H9 (cell line): ENCODE measurements at regions not wholly inside any gene's neighbourhood (a gene's known extent, or its start where the extent isn't known, plus 50 kb on each side); places are given as distances from the start of the nearest gene placed in this dataset.

Experiments
- DNase-seq: peaks from one replicate; pipeline ENCODE4 v3.0.0-alpha.2; 2017
- H2AFZ ChIP-seq: one replicate; pipeline ENCODE4 v1.6.1; 2013; ENCODE audit warnings: mild to moderate bottlenecking, low read length, control low read depth, moderate library complexity
- H2AK5ac ChIP-seq: 2 replicates; pipeline ENCODE4 v1.6.1; 2013; ENCODE audit warnings: low read length, control low read depth, mixed read lengths; ENCODE audit not compliant: insufficient read length
- H2BK120ac ChIP-seq: one replicate; pipeline ENCODE4 v1.6.1; 2013; ENCODE audit warnings: low read depth, mild to moderate bottlenecking, low read length, control low read depth, inconsistent platforms; ENCODE audit not compliant: poor library complexity, severe bottlenecking
- H2BK12ac ChIP-seq: 2 replicates; pipeline ENCODE4 v1.6.1; 2013; ENCODE audit warnings: low read length, control low read depth, mixed read lengths, low read depth; ENCODE audit not compliant: insufficient read length
- H2BK15ac ChIP-seq: 2 replicates; pipeline ENCODE4 v1.6.1; 2013; ENCODE audit warnings: low read depth, low read length, control low read depth
- H2BK20ac ChIP-seq: one replicate; pipeline ENCODE4 v1.6.1; 2013; ENCODE audit warnings: low read depth, mild to moderate bottlenecking, low read length, control low read depth, inconsistent platforms; ENCODE audit not compliant: poor library complexity, severe bottlenecking
- H2BK5ac ChIP-seq: 2 replicates; pipeline ENCODE4 v1.6.1; 2013; ENCODE audit warnings: low read length, control low read depth, mixed read lengths; ENCODE audit not compliant: insufficient read length
- H3K14ac ChIP-seq: 2 replicates; pipeline ENCODE4 v1.6.1; 2013; ENCODE audit warnings: low read length, control low read depth; ENCODE audit not compliant: insufficient read depth
- H3K18ac ChIP-seq: 2 replicates; pipeline ENCODE4 v1.6.1; 2013; ENCODE audit warnings: low read depth, mild to moderate bottlenecking, mixed read lengths, low read length, control low read depth; ENCODE audit not compliant: insufficient read length
- H3K23ac ChIP-seq: 2 replicates; pipeline ENCODE4 v1.6.1; 2013; ENCODE audit warnings: low read length, control low read depth, mixed read lengths, low read depth; ENCODE audit not compliant: insufficient read length
- H3K23me2 ChIP-seq: 2 replicates; pipeline ENCODE4 v1.6.1; 2013; ENCODE audit warnings: low read depth, mild to moderate bottlenecking, mixed read lengths, low read length, control low read depth; ENCODE audit not compliant: insufficient read length, poor library complexity, severe bottlenecking
- H3K27ac ChIP-seq: 2 replicates; pipeline ENCODE4 v1.5.1; 2013; ENCODE audit warnings: low read length, control low read depth, mixed read lengths, low read depth; ENCODE audit not compliant: insufficient read length
- H3K27me3 ChIP-seq: 2 replicates; pipeline ENCODE4 v1.6.1; 2013; ENCODE audit warnings: low read length, control low read depth, inconsistent platforms; ENCODE audit not compliant: insufficient read depth
- H3K4ac ChIP-seq: 2 replicates; pipeline ENCODE4 v1.6.1; 2013; ENCODE audit warnings: low read depth, mild to moderate bottlenecking, control low read depth, inconsistent platforms, low read length, moderate library complexity
- H3K4me1 ChIP-seq: 2 replicates; pipeline ENCODE4 v1.6.1; 2013; ENCODE audit warnings: low read length, control low read depth, inconsistent platforms; ENCODE audit not compliant: insufficient read depth
- H3K4me2 ChIP-seq: 2 replicates; pipeline ENCODE4 v1.6.1; 2013; ENCODE audit warnings: low read length, control low read depth, mixed read lengths; ENCODE audit not compliant: insufficient read length, insufficient read depth
- H3K56ac ChIP-seq: 2 replicates; pipeline ENCODE4 v1.6.1; 2013; ENCODE audit warnings: low read depth, mild to moderate bottlenecking, mixed read lengths, low read length, control low read depth; ENCODE audit not compliant: insufficient read length
- H3K79me1 ChIP-seq: 2 replicates; pipeline ENCODE4 v1.6.1; 2013; ENCODE audit warnings: low read depth, mild to moderate bottlenecking, moderate library complexity, low read length, control low read depth, inconsistent platforms; ENCODE audit not compliant: insufficient read depth, poor library complexity, severe bottlenecking
- H3K79me2 ChIP-seq: 2 replicates; pipeline ENCODE4 v1.6.1; 2013; ENCODE audit warnings: low read length, control low read depth, inconsistent platforms; ENCODE audit not compliant: insufficient read depth
- H3K9ac ChIP-seq: 2 replicates; pipeline ENCODE4 v1.6.1; 2013; ENCODE audit warnings: low read length, control low read depth, mixed read lengths; ENCODE audit not compliant: insufficient read length; ENCODE audit errors: extremely low read depth
- H3K9me3 ChIP-seq: one replicate; pipeline ENCODE4 v1.6.1; 2013; ENCODE audit warnings: low read depth, low read length, inconsistent platforms; ENCODE audit not compliant: control insufficient read depth
- H3T11ph ChIP-seq: one replicate; pipeline ENCODE4 v1.6.1; 2013; ENCODE audit warnings: mild to moderate bottlenecking, low read length, control low read depth, inconsistent platforms
- H4K20me1 ChIP-seq: one replicate; pipeline ENCODE4 v1.6.1; 2013; ENCODE audit not compliant: control insufficient read depth, insufficient read length, insufficient read depth
- H4K5ac ChIP-seq: 2 replicates; pipeline ENCODE4 v1.6.1; 2013; ENCODE audit warnings: low read depth, mild to moderate bottlenecking, mixed read lengths, low read length, control low read depth; ENCODE audit not compliant: insufficient read length
- H4K8ac ChIP-seq: replicated peaks from 2 replicates; pipeline ENCODE4 v1.6.1; 2013; ENCODE audit warnings: low read length, control low read depth, mixed read lengths, low read depth; ENCODE audit not compliant: insufficient read length
- H4K91ac ChIP-seq: 2 replicates; pipeline ENCODE4 v1.6.1; 2013; ENCODE audit warnings: low read depth, mild to moderate bottlenecking, moderate library complexity, mixed read lengths, low read length, control low read depth; ENCODE audit not compliant: insufficient read length
- H3K27ac Mint-ChIP-seq, 3 experiments: 2 replicates in 2 of 3; 3 replicates in 1 of 3; pipeline ENCODE4 v1.8.0; 2020 to 2021; ENCODE audit warnings: mixed read lengths in 3 of 3, mild to moderate bottlenecking in 1 of 3, moderate library complexity in 1 of 3
- H3K27me3 Mint-ChIP-seq: 2 replicates; pipeline ENCODE4 v1.8.0; 2021; ENCODE audit warnings: low read depth, mild to moderate bottlenecking, moderate library complexity, mixed read lengths
- H3K36me3 Mint-ChIP-seq, 3 experiments: 2 replicates in 2 of 3; 3 replicates in 1 of 3; pipeline ENCODE4 v1.8.0; 2020 to 2021; ENCODE audit warnings: low read depth in 3 of 3, mixed read lengths in 3 of 3; ENCODE audit not compliant: insufficient read depth in 1 of 3
- H3K4me1 Mint-ChIP-seq, 2 experiments: 2 replicates each; pipeline ENCODE4 v1.8.0; 2020; ENCODE audit warnings: mixed read lengths in 2 of 2
- H3K4me3 Mint-ChIP-seq, 2 experiments: 2 replicates in 1 of 2; 3 replicates in 1 of 2; pipeline ENCODE4 v1.8.0; 2020 to 2021; ENCODE audit warnings: mild to moderate bottlenecking in 2 of 2, mixed read lengths in 2 of 2, moderate library complexity in 1 of 2
- H3K9me3 Mint-ChIP-seq, 2 experiments: 2 replicates in 1 of 2; 3 replicates in 1 of 2; pipeline ENCODE4 v1.8.0; 2020; ENCODE audit warnings: mild to moderate bottlenecking in 2 of 2, mixed read lengths in 2 of 2, moderate library complexity in 1 of 2
- WGBS: extraction: QIAGEN DNeasy Blood & Tissue Kit; methylation state at CpG from one replicate; pipeline ENCODE4 v1.1.7; 2013; ENCODE audit warnings: missing lambda C conversion rate, low lambda C conversion rate, mixed read lengths; ENCODE audit not compliant: insufficient read length; ENCODE audit errors: extremely low coverage; 5-methylcytosine and 5-hydroxymethylcytosine counted together
- TF ChIP-seq, protein P1 (sequence below): fragments of 200-600 bp; sonication (generic); conservative IDR thresholded peaks from 3 replicates; pipeline ENCODE4 v1.8.0; 2021; ENCODE audit warnings: antibody characterized with exemption, mild to moderate bottlenecking

- no CpG with 5 or more reads among the region's 6 CpGs for WGBS
- Histone ChIP-seq H2BK5ac (no peak overlapping the region), H3K14ac (no peak overlapping the region), H2AK5ac (no peak overlapping the region), H3K4me2 (no peak overlapping the region), H2AFZ (no peak overlapping the region), H3K9me3 (no peaks in the 10 kb centered on the region), H2BK20ac (no peak overlapping the region), H4K5ac (no peak overlapping the region), H3K79me2 (no peaks in the 10 kb centered on the region), H2BK120ac (no peak overlapping the region), H3K23me2 (no peaks in the 10 kb centered on the region), H3K9ac (no peak overlapping the region), H3K23ac (no peak overlapping the region), H2BK15ac (no peak overlapping the region), H3T11ph (no peak overlapping the region), H4K20me1 (no peaks in the 10 kb centered on the region), H3K27me3 (no peaks in the 10 kb centered on the region), H2BK12ac (no peak overlapping the region), H3K18ac (no peak overlapping the region), H3K4me1 (no peaks in the 10 kb centered on the region), H3K79me1 (no peaks in the 10 kb centered on the region), H3K27ac (no peak overlapping the region), H4K8ac (no peak overlapping the region), H3K4ac (no peak overlapping the region), H3K56ac (no peak overlapping the region), H4K91ac (no peak overlapping the region)
- Mint-ChIP-seq H3K4me3 (no peak overlapping the region), H3K4me1 (peaks cover 3 to 8% of the 10 kb centered on the region in 2 experiments; a peak in 3 of 4 replicates), H3K36me3 (no peaks in the 10 kb centered on the region), H3K27me3 (no peaks in the 10 kb centered on the region), H3K9me3 (no peaks in the 10 kb centered on the region), H3K27ac (no peak overlapping the region)
- TF ChIP-seq, protein P1, sequence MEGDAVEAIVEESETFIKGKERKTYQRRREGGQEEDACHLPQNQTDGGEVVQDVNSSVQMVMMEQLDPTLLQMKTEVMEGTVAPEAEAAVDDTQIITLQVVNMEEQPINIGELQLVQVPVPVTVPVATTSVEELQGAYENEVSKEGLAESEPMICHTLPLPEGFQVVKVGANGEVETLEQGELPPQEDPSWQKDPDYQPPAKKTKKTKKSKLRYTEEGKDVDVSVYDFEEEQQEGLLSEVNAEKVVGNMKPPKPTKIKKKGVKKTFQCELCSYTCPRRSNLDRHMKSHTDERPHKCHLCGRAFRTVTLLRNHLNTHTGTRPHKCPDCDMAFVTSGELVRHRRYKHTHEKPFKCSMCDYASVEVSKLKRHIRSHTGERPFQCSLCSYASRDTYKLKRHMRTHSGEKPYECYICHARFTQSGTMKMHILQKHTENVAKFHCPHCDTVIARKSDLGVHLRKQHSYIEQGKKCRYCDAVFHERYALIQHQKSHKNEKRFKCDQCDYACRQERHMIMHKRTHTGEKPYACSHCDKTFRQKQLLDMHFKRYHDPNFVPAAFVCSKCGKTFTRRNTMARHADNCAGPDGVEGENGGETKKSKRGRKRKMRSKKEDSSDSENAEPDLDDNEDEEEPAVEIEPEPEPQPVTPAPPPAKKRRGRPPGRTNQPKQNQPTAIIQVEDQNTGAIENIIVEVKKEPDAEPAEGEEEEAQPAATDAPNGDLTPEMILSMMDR = no peak
- DNase-seq = no peak
Observed at GRCh38 chr18:69216321-69216720, 184.4 kb upstream of the DOK6 start.
